ENCODE measurements at regions not wholly inside any gene's neighbourhood (a gene's known extent, or its start where the extent isn't known, plus 50 kb on each side); places are given as distances from the start of the nearest gene placed in this dataset.

- Histone ChIP-seq H3K9me3 (replicated peaks) (no peaks in the 10 kb centered on the region), H3K4me3 (no peak overlapping the region), H3K27me3 (ENCODE audit: low read depth) (peaks cover 40% of the 10 kb centered on the region), H3K36me3 (no peaks in the 10 kb centered on the region), H3K4me1 (peaks cover 10% of the 10 kb centered on the region), H3K27ac (replicated peaks) (no peak overlapping the region)
- intact Hi-C loops (cut with micrococcal nuclease), result no loop called here
- DNase-seq, result no peak
- TF ChIP-seq CTCF (IDR thresholded peaks at IDR 0.05; ENCODE audit: borderline replicate concordance), result no peak
Measured at GRCh38 chr13:110813646-110814624, 100.4 kb downstream of the ING1 start.

- TF ChIP-seq CTCF (IDR thresholded peaks at IDR 0.05; ENCODE audit: borderline replicate concordance), result no peak
- no peak for DNase-seq
- intact Hi-C loops (cut with micrococcal nuclease), result loop anchor here (5.0 kb wide), 1 partner anchor 223 kb away; no protein-coding TSS in a partner anchor
- Histone ChIP-seq H3K4me3 (no peak overlapping the region), H3K27me3 (ENCODE audit: low read depth) (peaks cover 23% of the 10 kb centered on the region), H3K27ac (replicated peaks) (no peak overlapping the region), H3K4me1 (peaks cover 13% of the 10 kb centered on the region), H3K36me3 (no peaks in the 10 kb centered on the region), H3K9me3 (replicated peaks) (no peaks in the 10 kb centered on the region)
Measured at GRCh38 chr13:110815471-110816204, 99.2 kb downstream of the ANKRD10 start.

- TF ChIP-seq CTCF (IDR thresholded peaks at IDR 0.05; ENCODE audit: borderline replicate concordance), result no peak
- Histone ChIP-seq H3K27ac (replicated peaks) (no peak overlapping the region), H3K36me3 (no peaks in the 10 kb centered on the region), H3K27me3 (ENCODE audit: low read depth) (peaks cover 14% of the 10 kb centered on the region), H3K4me3 (no peak overlapping the region), H3K9me3 (replicated peaks) (no peaks in the 10 kb centered on the region), H3K4me1 (peaks cover 13% of the 10 kb centered on the region)
- no peak for DNase-seq
- intact Hi-C loops (cut with micrococcal nuclease), result loop anchor here (5.0 kb wide), 1 partner anchor 224 kb away; no protein-coding TSS in a partner anchor
Measured at GRCh38 chr13:110816500-110816899, 98.4 kb downstream of the ANKRD10 start.

- TF ChIP-seq CTCF (IDR thresholded peaks at IDR 0.05; ENCODE audit: borderline replicate concordance), result no peak
- Histone ChIP-seq H3K27ac (replicated peaks) (no peak overlapping the region), H3K9me3 (replicated peaks) (no peaks in the 10 kb centered on the region), H3K4me1 (peaks cover 9% of the 10 kb centered on the region), H3K27me3 (ENCODE audit: low read depth) (peaks cover 8% of the 10 kb centered on the region), H3K4me3 (no peak overlapping the region), H3K36me3 (no peaks in the 10 kb centered on the region)
- intact Hi-C loops (cut with micrococcal nuclease), result loop anchor here (5.0 kb wide), 1 partner anchor 225 kb away; no protein-coding TSS in a partner anchor
- no peak for DNase-seq
Measured at GRCh38 chr13:110817143-110817542, 97.7 kb downstream of the ANKRD10 start.

- DNase-seq, result no peak
- Histone ChIP-seq H3K9me3 (replicated peaks) (no peaks in the 10 kb centered on the region), H3K27me3 (ENCODE audit: low read depth) (no peaks in the 10 kb centered on the region), H3K4me3 (no peak overlapping the region), H3K4me1 (peaks cover 3% of the 10 kb centered on the region), H3K36me3 (no peaks in the 10 kb centered on the region), H3K27ac (replicated peaks) (no peak overlapping the region)
- intact Hi-C loops (cut with micrococcal nuclease), result loop anchor here (5.0 kb wide), 1 partner anchor 226 kb away; no protein-coding TSS in a partner anchor
- no peak for TF ChIP-seq CTCF (IDR thresholded peaks at IDR 0.05; ENCODE audit: borderline replicate concordance)
Measured at GRCh38 chr13:110818747-110819146, 96.1 kb downstream of the ANKRD10 start.
